ENCODE measurements at regions not wholly inside any gene's neighbourhood (a gene's known extent, or its start where the extent isn't known, plus 50 kb on each side); places are given as distances from the start of the nearest gene placed in this dataset.
"Not testable (repeated sequence)": the region's sequence is repeated elsewhere in the genome, so short reads cannot be mapped to it uniquely, and the experiment has no call there.

DNA sequence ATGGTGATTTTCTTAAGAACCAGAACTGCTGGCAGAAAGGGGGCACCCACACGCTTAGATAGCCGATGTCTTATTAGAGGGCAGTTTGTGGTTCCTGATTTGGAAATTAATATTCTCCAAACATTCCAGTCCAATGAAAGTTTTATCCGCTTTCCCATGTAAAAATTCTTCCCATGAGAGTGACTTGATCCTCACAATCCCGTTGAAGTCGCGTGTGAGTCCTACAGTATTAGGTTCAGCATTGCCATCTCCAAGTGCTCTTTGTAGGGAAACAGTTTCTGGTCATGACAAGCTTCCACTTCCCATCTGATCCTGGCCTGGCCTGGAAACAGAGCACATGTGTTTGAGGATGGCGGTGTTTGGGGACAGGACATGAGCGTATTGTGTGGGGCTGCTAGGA is 176.9 kb downstream of the ADRA2C start:
- not testable (repeated sequence) for H3K4me3 Mint-ChIP-seq; H3K9me3 Mint-ChIP-seq; H3K27ac Mint-ChIP-seq; H3K36me3 Mint-ChIP-seq (ENCODE audit: low read depth); DNase-seq (ENCODE audit: low spot score); H3K4me1 Mint-ChIP-seq (ENCODE audit: low read depth); H3K27me3 Mint-ChIP-seq (ENCODE audit: low read depth)

DNA sequence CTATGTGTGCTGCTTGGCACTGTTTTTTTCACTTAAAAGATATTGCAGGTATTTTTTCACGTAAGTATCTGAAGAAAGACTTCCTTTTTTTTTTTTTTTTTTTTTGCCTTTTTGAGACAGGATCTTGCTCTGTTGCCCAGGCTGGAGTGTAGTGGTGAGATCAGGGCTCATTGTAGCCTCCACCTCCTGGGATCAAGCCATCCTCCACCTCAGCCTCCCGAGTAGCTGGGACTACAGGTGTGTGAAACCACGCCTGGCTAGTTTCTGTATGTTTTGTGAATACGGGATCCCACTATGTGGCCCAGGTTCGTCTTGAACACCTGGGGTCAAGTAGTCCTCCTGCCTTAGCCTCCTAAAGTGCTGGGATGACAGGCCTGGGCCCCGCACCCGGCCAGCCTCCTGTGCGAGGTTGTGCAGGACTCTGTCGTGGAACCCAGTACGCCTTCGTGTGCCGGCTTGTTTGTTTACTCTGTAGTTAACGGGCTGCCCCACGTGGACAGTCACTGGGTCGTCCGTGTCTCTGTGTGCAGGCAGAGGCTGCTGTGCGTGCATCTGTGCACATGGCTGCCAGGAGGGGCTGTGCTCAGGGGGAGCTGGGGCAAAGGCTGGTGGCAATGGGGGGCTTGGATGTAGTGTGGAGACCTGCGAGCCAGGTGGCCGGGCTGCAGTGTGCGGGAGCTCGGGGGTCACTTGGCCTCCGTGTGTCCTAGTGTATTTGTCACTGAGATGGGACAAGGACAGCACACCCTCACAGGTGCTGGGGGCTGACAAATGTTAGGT is 179.5 kb downstream of the ADRA2C start:
- Mint-ChIP-seq H3K4me3 (no peak overlapping the region), H3K27ac (no peak overlapping the region), H3K27me3 (ENCODE audit: low read depth) (no peaks in the 10 kb centered on the region), H3K36me3 (ENCODE audit: low read depth) (no peaks in the 10 kb centered on the region), H3K9me3 (no peaks in the 10 kb centered on the region), H3K4me1 (ENCODE audit: low read depth) (no peaks in the 10 kb centered on the region)
- DNase-seq (ENCODE audit: low spot score): no peak

DNA sequence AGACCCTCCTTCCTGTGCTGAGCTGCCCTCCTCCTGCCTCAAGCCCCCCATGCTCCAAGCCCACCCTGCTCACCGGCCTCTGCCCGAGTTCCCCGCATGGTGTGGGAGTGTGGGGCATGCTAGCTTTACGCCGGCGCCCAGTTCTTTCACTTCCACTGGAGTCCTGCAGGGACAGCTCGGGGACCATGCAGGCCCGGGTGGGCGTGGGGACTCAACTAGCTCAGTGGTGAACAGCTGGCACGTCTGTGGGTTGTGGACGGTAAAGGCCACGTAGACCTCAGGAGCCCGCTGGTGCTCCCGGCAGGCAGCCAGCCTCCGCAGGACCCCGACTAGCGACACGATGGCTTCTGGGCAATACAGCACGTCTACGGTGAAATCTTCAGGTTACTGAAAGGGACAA is 180.4 kb downstream of the ADRA2C start:
- H3K4me1 Mint-ChIP-seq (ENCODE audit: low read depth); H3K36me3 Mint-ChIP-seq (ENCODE audit: low read depth); H3K27ac Mint-ChIP-seq; H3K27me3 Mint-ChIP-seq (ENCODE audit: low read depth); DNase-seq (ENCODE audit: low spot score); H3K9me3 Mint-ChIP-seq; H3K4me3 Mint-ChIP-seq: not testable (repeated sequence)

DNA sequence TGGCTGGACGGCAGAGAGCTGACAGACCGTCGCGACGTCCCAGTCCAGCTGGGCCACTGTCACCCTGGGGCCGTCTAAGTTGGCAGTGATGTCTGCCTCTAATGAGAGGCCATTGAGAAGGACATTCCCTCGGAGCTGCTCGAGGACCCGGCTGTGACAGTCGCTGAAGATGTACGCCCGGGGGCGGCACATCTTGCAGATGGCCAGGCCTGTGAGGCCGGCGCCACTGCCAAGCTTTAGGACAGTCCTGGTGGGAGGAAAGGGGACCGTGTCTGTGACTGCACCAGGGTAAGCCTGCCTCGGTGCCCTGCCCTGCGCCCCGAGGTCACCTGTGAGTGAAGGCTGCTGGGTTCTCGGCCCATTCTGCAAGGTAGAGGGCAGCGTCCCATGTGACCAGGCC is 181.6 kb downstream of the ADRA2C start:
- H3K9me3 Mint-ChIP-seq; H3K4me3 Mint-ChIP-seq; H3K36me3 Mint-ChIP-seq (ENCODE audit: low read depth); H3K27me3 Mint-ChIP-seq (ENCODE audit: low read depth); H3K4me1 Mint-ChIP-seq (ENCODE audit: low read depth); DNase-seq (ENCODE audit: low spot score); H3K27ac Mint-ChIP-seq: not testable (repeated sequence)

DNA sequence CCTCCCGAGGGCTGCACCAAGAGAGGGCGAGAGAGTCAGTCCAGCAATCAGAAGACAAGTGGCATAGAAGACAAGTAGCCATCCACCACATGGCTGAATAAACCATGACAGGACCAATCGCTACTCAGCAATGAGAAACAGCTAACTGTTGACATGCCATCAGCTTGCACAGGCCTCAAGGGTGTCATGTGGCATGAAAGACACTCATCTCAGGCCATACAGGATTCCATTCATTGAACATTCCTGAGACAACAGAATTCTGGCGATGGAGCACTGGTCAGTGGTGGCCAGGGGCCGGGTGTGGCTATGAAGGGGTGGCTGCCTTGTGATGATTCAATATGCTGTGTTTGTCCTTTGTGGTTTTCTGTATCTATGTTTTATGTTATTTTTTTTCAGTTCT is 182.0 kb downstream of the ADRA2C start:
- H3K4me1 Mint-ChIP-seq (ENCODE audit: low read depth); H3K36me3 Mint-ChIP-seq (ENCODE audit: low read depth); DNase-seq (ENCODE audit: low spot score); H3K27ac Mint-ChIP-seq; H3K27me3 Mint-ChIP-seq (ENCODE audit: low read depth); H3K4me3 Mint-ChIP-seq; H3K9me3 Mint-ChIP-seq: not testable (repeated sequence)

DNA sequence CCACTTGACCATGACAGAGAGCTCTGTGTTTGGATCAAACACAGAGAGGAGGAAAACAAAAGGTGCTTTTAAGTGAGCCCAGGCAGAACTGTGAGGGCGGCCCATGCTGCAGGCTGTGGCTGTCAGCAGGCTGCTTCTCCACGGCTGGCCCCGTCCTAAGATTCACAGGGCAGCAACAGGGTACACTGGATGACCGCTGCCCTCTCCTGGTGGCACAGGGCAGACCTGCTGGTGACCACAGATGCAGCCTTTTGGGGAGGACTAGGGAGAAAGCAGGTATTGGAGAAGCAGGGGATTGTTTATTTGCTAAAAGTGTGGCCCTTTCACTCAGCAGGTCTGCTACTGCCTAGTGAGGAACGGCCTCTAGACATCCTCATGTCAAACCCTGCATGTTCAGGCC is 183.7 kb downstream of the ADRA2C start:
- H3K4me1 Mint-ChIP-seq (ENCODE audit: low read depth): peaks cover 12% of the 10 kb centered on the region
- not testable (repeated sequence) for H3K27me3 Mint-ChIP-seq (ENCODE audit: low read depth); H3K36me3 Mint-ChIP-seq (ENCODE audit: low read depth); H3K4me3 Mint-ChIP-seq; H3K27ac Mint-ChIP-seq; H3K9me3 Mint-ChIP-seq; DNase-seq (ENCODE audit: low spot score)

DNA sequence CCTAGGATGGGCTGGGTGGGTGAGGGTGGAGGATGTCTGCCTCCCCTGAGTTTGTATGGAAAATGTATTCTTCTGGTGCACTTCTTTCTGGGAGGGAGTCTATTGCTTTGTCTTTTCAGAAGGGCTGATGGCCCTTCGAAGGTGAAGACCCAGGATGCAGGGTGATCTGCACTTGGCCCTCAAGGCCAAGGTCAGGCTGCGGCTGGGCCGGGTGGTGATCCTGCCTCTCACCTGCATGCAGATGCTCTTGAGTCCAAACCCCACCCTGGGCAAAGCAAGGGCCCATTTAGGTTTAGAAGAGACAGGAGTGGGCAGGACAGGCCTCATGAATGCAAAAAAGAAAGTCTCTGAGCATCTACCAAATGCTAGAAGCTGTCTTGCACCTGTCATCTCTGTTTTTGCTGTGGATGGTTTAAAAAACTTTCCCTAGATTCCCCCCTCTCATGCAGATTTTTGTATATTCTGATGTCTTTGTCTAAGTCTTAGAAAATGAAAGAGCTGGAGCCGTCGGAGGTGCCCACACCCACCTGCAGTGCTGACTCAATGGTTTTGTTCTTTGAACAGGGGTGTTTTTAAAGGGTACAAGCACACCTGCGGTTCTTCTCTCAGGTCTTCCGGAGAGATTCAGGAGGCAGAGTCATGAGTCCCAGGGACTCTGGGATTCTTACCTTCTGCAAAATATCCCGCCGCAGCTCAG is 186.4 kb downstream of the ADRA2C start:
- H3K27ac Mint-ChIP-seq; H3K36me3 Mint-ChIP-seq (ENCODE audit: low read depth); H3K9me3 Mint-ChIP-seq; H3K27me3 Mint-ChIP-seq (ENCODE audit: low read depth); DNase-seq (ENCODE audit: low spot score); H3K4me3 Mint-ChIP-seq: not testable (repeated sequence)
- peaks cover 18% of the 10 kb centered on the region for H3K4me1 Mint-ChIP-seq (ENCODE audit: low read depth)

DNA sequence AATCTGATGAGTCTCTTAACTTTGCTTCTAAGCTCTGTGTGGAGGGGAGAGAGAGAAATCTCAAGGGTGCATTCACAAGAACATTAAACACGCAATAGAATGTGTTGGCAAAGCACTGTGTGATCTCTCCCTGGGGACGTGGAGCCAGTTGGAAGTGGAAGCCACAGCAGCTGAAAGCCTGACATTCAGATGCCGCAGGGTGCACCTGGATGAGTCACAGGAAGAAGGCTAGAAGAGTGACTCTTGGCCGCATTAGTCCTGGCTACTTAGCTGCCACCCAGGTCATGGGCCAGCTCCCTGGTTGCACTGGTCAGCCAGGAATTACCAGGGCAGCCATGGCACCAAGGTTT is 186.9 kb downstream of the ADRA2C start:
- H3K9me3 Mint-ChIP-seq; H3K36me3 Mint-ChIP-seq (ENCODE audit: low read depth); H3K27ac Mint-ChIP-seq; H3K4me3 Mint-ChIP-seq; H3K27me3 Mint-ChIP-seq (ENCODE audit: low read depth); DNase-seq (ENCODE audit: low spot score): not testable (repeated sequence)
- H3K4me1 Mint-ChIP-seq (ENCODE audit: low read depth): peaks cover 18% of the 10 kb centered on the region

DNA sequence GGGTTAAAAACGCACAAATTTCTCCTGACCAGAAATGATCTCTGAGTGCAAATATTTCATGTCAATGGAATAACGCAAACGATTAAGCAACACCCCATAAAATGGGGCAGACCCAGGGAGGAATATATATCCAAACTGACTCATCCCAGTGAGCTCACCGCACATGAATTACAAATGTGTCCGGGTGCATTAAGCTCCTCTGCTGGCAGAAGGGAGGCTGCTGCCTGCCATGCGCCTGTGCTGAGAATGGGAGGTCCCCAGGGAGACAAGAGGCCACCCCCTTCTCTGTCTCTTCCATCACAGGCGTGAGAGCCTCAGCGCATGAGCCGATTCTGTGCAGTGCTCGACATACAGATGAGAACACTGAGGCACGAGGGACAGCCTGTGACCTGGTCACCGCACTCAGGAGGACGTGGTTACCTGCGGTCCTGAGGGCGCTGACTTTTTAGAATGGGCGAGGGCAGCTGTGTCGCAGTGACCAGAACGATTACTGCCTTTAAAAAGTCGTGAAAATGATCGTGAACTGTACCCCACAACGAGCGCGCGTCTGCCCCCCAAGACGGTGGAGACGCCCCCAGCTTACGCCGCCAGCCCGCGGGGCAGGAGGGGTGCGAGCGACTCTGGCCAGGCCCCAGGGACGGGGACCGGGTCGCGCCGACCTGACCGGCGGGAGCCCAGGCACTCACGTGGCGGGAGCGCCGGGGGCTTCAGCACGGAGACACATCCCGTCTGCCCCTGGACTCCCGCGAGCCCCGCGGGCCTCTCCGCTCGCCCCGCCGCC is 188.5 kb downstream of the ADRA2C start:
- H3K9me3 Mint-ChIP-seq; H3K27me3 Mint-ChIP-seq (ENCODE audit: low read depth); H3K36me3 Mint-ChIP-seq (ENCODE audit: low read depth): not testable (repeated sequence)
- H3K4me3 Mint-ChIP-seq: peak overlapping the region; percentile 93
- peaks cover 18% of the 10 kb centered on the region for H3K4me1 Mint-ChIP-seq (ENCODE audit: low read depth)
- H3K27ac Mint-ChIP-seq: peak overlapping the region; percentile 97
- DNase-seq (ENCODE audit: low spot score): peak; percentile 74

DNA sequence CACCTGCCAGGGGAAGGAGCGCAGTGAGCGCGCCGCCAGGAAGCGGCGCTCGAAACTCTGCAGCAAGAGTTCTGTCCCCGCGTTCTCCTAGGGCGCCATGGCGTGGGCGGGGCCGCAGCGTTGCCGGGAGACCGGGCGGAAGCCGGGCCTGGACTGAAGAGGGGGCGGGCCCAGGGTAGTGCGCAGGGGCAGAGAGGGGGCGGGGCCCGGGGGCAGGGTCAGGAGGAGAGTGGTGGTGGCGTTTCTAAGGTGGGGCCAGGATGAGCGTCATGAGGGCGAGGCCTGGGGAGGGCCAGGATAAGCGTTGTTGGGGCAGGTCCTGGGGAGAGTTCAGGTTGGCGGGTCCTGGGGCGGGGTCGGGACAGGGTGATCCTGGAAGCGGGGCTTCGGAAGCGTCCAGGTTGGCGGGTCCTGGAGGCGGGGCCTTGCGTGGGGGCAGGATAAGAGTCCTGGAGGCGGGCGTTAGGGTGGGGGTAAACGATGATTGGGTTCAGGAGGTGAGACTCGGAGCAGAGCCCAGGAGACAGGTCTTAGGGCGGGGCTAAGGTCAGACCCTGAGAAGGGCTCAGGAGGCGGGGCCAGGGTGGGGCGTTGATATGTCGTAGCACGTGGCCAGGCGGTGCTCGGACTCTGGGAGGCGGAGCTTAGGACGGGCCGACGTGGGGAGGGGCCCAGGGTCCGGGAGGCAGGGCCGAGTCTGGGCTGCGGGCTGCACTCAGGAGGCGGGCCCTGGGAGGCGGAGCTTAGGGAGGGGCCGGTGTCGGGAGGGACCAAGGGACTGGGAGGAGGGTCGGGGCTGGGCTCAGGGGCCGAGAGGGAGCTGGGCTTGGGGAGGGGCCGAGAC is 189.4 kb downstream of the ADRA2C start:
- DNase-seq (ENCODE audit: low spot score): peak; percentile 98
- H3K4me1 Mint-ChIP-seq (ENCODE audit: low read depth): peaks cover 18% of the 10 kb centered on the region
- not testable (repeated sequence) for H3K36me3 Mint-ChIP-seq (ENCODE audit: low read depth); H3K9me3 Mint-ChIP-seq; H3K27me3 Mint-ChIP-seq (ENCODE audit: low read depth)
- peak overlapping the region; percentile 84 for H3K4me3 Mint-ChIP-seq
- peak overlapping the region; percentile 97 for H3K27ac Mint-ChIP-seq

DNA sequence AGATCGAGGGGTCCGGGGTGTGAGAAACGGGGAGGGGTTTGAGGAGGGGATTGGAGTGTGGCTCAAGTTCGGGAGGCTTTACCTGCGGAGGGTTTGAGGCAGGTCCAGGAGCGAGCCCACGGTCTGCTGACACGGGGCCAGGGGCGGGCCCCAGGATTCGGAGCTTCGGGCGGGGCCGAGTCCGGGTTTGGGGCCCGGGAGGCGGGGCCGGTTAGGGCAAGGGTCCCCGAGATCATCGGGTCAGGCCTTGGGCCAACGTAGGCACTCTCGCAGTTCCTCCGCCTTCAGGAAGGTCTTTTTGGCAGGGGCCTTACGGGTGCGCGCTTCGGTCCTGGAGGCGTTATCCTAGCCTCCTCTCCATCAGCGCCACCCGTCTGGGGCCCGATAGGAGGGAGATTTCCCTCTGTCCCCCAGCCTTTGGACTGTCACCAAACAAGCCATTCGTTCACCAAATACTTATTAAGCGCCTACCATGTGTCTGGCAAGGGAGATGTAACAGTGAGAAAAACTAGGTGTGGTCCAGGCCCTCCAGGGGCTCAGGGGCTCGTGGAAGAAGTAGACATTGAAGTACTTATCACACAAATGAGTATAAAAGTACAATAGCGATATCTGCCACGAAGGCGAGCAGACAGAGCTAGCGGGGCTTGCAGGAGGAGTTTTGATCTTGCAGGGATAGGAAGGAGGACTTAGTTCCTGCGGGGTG is 190.1 kb downstream of the ADRA2C start:
- H3K27me3 Mint-ChIP-seq (ENCODE audit: low read depth); DNase-seq (ENCODE audit: low spot score); H3K36me3 Mint-ChIP-seq (ENCODE audit: low read depth); H3K9me3 Mint-ChIP-seq: not testable (repeated sequence)
- H3K27ac Mint-ChIP-seq: peak overlapping the region; percentile 97
- peaks cover 18% of the 10 kb centered on the region for H3K4me1 Mint-ChIP-seq (ENCODE audit: low read depth)
- peak overlapping the region; percentile 84 for H3K4me3 Mint-ChIP-seq

DNA sequence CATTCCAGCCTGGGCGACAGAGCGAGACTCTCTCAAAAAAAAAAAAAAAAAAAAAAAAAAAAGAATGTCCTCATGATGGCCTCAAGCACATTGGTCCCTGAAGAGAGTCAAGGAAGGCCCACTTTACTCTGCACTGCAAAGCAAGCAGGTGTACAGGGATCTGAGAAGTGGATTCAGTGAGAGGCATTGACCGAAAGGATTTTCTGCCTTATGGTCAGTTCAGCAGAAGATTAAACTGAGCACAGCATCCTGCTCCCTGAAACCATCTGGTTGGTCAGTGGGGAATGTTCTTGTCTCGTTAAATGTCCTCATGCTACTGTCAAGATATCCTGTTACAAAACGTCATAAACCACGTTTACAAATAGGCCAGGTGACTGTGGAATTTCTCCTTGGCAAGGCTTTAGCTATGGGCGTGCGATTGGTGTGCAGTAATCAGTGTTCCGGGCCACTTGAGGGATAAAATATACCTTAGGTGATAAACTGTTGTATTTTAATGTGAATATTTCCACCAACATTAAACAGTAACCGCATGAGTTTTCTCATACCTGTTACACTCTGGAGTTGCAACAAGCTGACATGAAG is 195.0 kb downstream of the ADRA2C start:
- H3K9me3 Mint-ChIP-seq; H3K4me1 Mint-ChIP-seq (ENCODE audit: low read depth): not testable (repeated sequence)

More for the DNA sequence above, 195.0 kb downstream of the ADRA2C start:
- not testable (repeated sequence) for DNase-seq (ENCODE audit: low spot score); H3K27me3 Mint-ChIP-seq (ENCODE audit: low read depth); H3K4me3 Mint-ChIP-seq; H3K36me3 Mint-ChIP-seq (ENCODE audit: low read depth); H3K27ac Mint-ChIP-seq

Data from T-helper 2 cell treated with Interferon-gamma antibody and Interleukin-4, amounts not matched to agents 5 μg/mL and 100 μg/mL, for 36 hours (primary cell).